ENCODE measurements at regions not wholly inside any gene's neighbourhood (a gene's known extent, or its start where the extent isn't known, plus 50 kb on each side); places are given as distances from the start of the nearest gene placed in this dataset.

GRCh38 chr6:105990151-105990550 is 96.0 kb upstream of the PRDM1 start:
- TF ChIP-seq POLR2AphosphoS5 (IDR thresholded peaks at IDR 0.05; ENCODE audit: low read depth, low read length), result no peak
- no peak for TF ChIP-seq POLR2A (IDR thresholded peaks at IDR 0.05; ENCODE audit: low read depth, low read length)
- no peak for TF ChIP-seq TAF1 (IDR thresholded peaks at IDR 0.05; ENCODE audit: borderline replicate concordance, low read depth, low read length)
- FAIRE-seq, result no peak
- no peak for DNase-seq (ENCODE audit: insufficient read length)

GRCh38 chr6:105988812-105989577 is 97.1 kb upstream of the PRDM1 start:
- DNase-seq (ENCODE audit: insufficient read length) (no peak), FAIRE-seq (no peak)
- TF ChIP-seq POLR2AphosphoS5 (IDR thresholded peaks at IDR 0.05; ENCODE audit: low read depth, low read length), result no peak
- TF ChIP-seq TAF1 (IDR thresholded peaks at IDR 0.05; ENCODE audit: borderline replicate concordance, low read depth, low read length), result no peak
- TF ChIP-seq POLR2A (IDR thresholded peaks at IDR 0.05; ENCODE audit: low read depth, low read length), result no peak

- FAIRE-seq, result no peak
- no peak for DNase-seq (ENCODE audit: insufficient read length)
These were observed 97.8 kb upstream of the PRDM1 start for GRCh38 chr6:105988321-105988720.

GRCh38 chr6:105987516-105987915 is 98.6 kb upstream of the PRDM1 start:
- no peak for DNase-seq (ENCODE audit: insufficient read length)

More at GRCh38 chr6:105988321-105988720, 97.8 kb upstream of the PRDM1 start:
- no peak for TF ChIP-seq POLR2A (IDR thresholded peaks at IDR 0.05; ENCODE audit: low read depth, low read length)
- TF ChIP-seq TAF1 (IDR thresholded peaks at IDR 0.05; ENCODE audit: borderline replicate concordance, low read depth, low read length), result no peak
- TF ChIP-seq POLR2AphosphoS5 (IDR thresholded peaks at IDR 0.05; ENCODE audit: low read depth, low read length), result no peak

GRCh38 chr6:105986998-105987397 is 99.1 kb upstream of the PRDM1 start:
- TF ChIP-seq POLR2AphosphoS5 (IDR thresholded peaks at IDR 0.05; ENCODE audit: low read depth, low read length) (no peak), TAF1 (IDR thresholded peaks at IDR 0.05; ENCODE audit: borderline replicate concordance, low read depth, low read length) (no peak), POLR2A (IDR thresholded peaks at IDR 0.05; ENCODE audit: low read depth, low read length) (no peak)
- DNase-seq (ENCODE audit: insufficient read length) (no peak), FAIRE-seq (no peak)

More at GRCh38 chr6:105987516-105987915, 98.6 kb upstream of the PRDM1 start:
- FAIRE-seq, result no peak
- no peak for TF ChIP-seq POLR2A (IDR thresholded peaks at IDR 0.05; ENCODE audit: low read depth, low read length)
- TF ChIP-seq POLR2AphosphoS5 (IDR thresholded peaks at IDR 0.05; ENCODE audit: low read depth, low read length), result no peak
- TF ChIP-seq TAF1 (IDR thresholded peaks at IDR 0.05; ENCODE audit: borderline replicate concordance, low read depth, low read length), result no peak

- DNase-seq (ENCODE audit: insufficient read length), result no peak
- no peak for FAIRE-seq
- TF ChIP-seq TAF1 (IDR thresholded peaks at IDR 0.05; ENCODE audit: borderline replicate concordance, low read depth, low read length) (no peak), POLR2A (IDR thresholded peaks at IDR 0.05; ENCODE audit: low read depth, low read length) (no peak), POLR2AphosphoS5 (IDR thresholded peaks at IDR 0.05; ENCODE audit: low read depth, low read length) (no peak)
These were observed 100.1 kb upstream of the PRDM1 start for GRCh38 chr6:105985816-105986632.

GRCh38 chr6:105985098-105985815 is 100.9 kb upstream of the PRDM1 start:
- no peak for DNase-seq (ENCODE audit: insufficient read length)
- FAIRE-seq, result no peak
- TF ChIP-seq POLR2AphosphoS5 (IDR thresholded peaks at IDR 0.05; ENCODE audit: low read depth, low read length), result no peak
- TF ChIP-seq TAF1 (IDR thresholded peaks at IDR 0.05; ENCODE audit: borderline replicate concordance, low read depth, low read length), result no peak
- TF ChIP-seq POLR2A (IDR thresholded peaks at IDR 0.05; ENCODE audit: low read depth, low read length), result no peak

GRCh38 chr6:105983763-105984162 is 102.4 kb upstream of the PRDM1 start:
- TF ChIP-seq POLR2A (IDR thresholded peaks at IDR 0.05; ENCODE audit: low read depth, low read length) (no peak), POLR2AphosphoS5 (IDR thresholded peaks at IDR 0.05; ENCODE audit: low read depth, low read length) (no peak), TAF1 (IDR thresholded peaks at IDR 0.05; ENCODE audit: borderline replicate concordance, low read depth, low read length) (no peak)
- FAIRE-seq (no peak), DNase-seq (ENCODE audit: insufficient read length) (no peak)

- no peak for FAIRE-seq
- TF ChIP-seq POLR2A (IDR thresholded peaks at IDR 0.05; ENCODE audit: low read depth, low read length) (no peak), POLR2AphosphoS5 (IDR thresholded peaks at IDR 0.05; ENCODE audit: low read depth, low read length) (no peak), TAF1 (IDR thresholded peaks at IDR 0.05; ENCODE audit: borderline replicate concordance, low read depth, low read length) (no peak)
- DNase-seq (ENCODE audit: insufficient read length), result no peak
These were observed 103.2 kb upstream of the PRDM1 start for GRCh38 chr6:105982761-105983540.

- FAIRE-seq (no peak), DNase-seq (ENCODE audit: insufficient read length) (no peak)
- TF ChIP-seq POLR2AphosphoS5 (IDR thresholded peaks at IDR 0.05; ENCODE audit: low read depth, low read length) (no peak), TAF1 (IDR thresholded peaks at IDR 0.05; ENCODE audit: borderline replicate concordance, low read depth, low read length) (no peak), POLR2A (IDR thresholded peaks at IDR 0.05; ENCODE audit: low read depth, low read length) (no peak)
These were observed 104.2 kb upstream of the PRDM1 start for GRCh38 chr6:105981888-105982358.

Measured in GM12892 (cell line).